Small intestine (tissue), 7 donors: ENCODE measurements at regions not wholly inside any gene's neighbourhood (a gene's known extent, or its start where the extent isn't known, plus 50 kb on each side); places are given as distances from the start of the nearest gene placed in this dataset.

Experiments used
- DNase-seq, 2 donors: peaks; one replicate each; pipeline versions ENCODE4 v3.0.0 to v3.0.0-alpha.2; 2013
- FAIRE-seq: peaks from 2 replicates; lab custom pipeline; 2012; peaks lifted over from hg19 to GRCh38; lab: Jason Lieb, UNC
- H3K27ac ChIP-seq, 3 donors: one replicate each; pipeline ENCODE4 v1.5.1; 2013; ENCODE audit warnings: low read length in 2 of 3, mild to moderate bottlenecking in 2 of 3, control low read depth in 1 of 3, inconsistent platforms in 1 of 3, low read depth in 1 of 3, moderate library complexity in 1 of 3
- H3K27me3 ChIP-seq, 3 donors: one replicate each; pipeline ENCODE4 v1.6.1; 2013; ENCODE audit warnings: low read length in 3 of 3, inconsistent platforms in 1 of 3; ENCODE audit not compliant: control insufficient read depth in 3 of 3, insufficient read depth in 3 of 3
- H3K36me3 ChIP-seq, 3 donors: one replicate each; pipeline ENCODE4 v1.6.1; 2013; ENCODE audit warnings: low read length in 3 of 3, inconsistent platforms in 1 of 3, low read depth in 1 of 3, mild to moderate bottlenecking in 1 of 3, moderate library complexity in 1 of 3; ENCODE audit not compliant: control insufficient read depth in 3 of 3, insufficient read depth in 2 of 3
- H3K4me1 ChIP-seq, 3 donors: one replicate each; pipeline ENCODE4 v1.6.1; 2013; ENCODE audit warnings: low read length in 2 of 3, inconsistent platforms in 1 of 3, low read depth in 1 of 3, mild to moderate bottlenecking in 1 of 3, moderate library complexity in 1 of 3; ENCODE audit not compliant: control insufficient read depth in 3 of 3, insufficient read depth in 2 of 3
- H3K4me3 ChIP-seq, 3 donors: one replicate each; pipeline ENCODE4 v1.5.1; 2013; ENCODE audit warnings: low read length in 3 of 3, control low read depth in 1 of 3, inconsistent platforms in 1 of 3, low read depth in 1 of 3, mild to moderate bottlenecking in 1 of 3, moderate library complexity in 1 of 3
- H3K9me3 ChIP-seq, 2 donors: one replicate each; pipeline ENCODE4 v1.6.1; 2013; ENCODE audit warnings: low read depth in 1 of 2, low read length in 1 of 2; ENCODE audit not compliant: control insufficient read depth in 2 of 2, insufficient read depth in 1 of 2
- WGBS, 3 donors: extraction: QIAGEN DNeasy Blood & Tissue Kit; methylation state at CpG; one replicate each; pipeline ENCODE4 v1.1.7; 2013; 5-methylcytosine and 5-hydroxymethylcytosine counted together
- donor health status: healthy with polysubstance abuse.
- donor health status: control.
- donor health status: control.
- donor health status: Bipolar disorder and iron deficiency.
- donor health status: healthy.

GRCh38 chr14:80004871-80005270, 206.4 kb downstream of the DIO2 start:
- DNase-seq (no peak), FAIRE-seq (no peak)

GRCh38 chr14:80003138-80003537, 208.2 kb downstream of the DIO2 start:
- WGBS, 3 donors, result 70 to 76% (median 76%) methylated on average over 4 of the region's 4 CpGs
- no peak for FAIRE-seq

More at GRCh38 chr14:80004871-80005270, 206.4 kb downstream of the DIO2 start:
- Histone ChIP-seq H3K27me3 (no peaks in the 10 kb centered on the region), H3K9me3 (peaks cover 0 to 1% of the 10 kb centered on the region in 2 donors), H3K27ac (no peak overlapping the region), H3K4me1 (no peaks in the 10 kb centered on the region), H3K4me3 (no peak overlapping the region), H3K36me3 (no peaks in the 10 kb centered on the region)
- 72 to 86% (median 78%) methylated on average over 3 of the region's 3 CpGs for WGBS, 3 donors

GRCh38 chr14:79997509-79998208, 213.6 kb downstream of the DIO2 start:
- FAIRE-seq, result no peak
- H3K4me1 ChIP-seq, result no peaks in the 10 kb centered on the region
- no peaks in the 10 kb centered on the region for H3K36me3 ChIP-seq
- no peak for DNase-seq
- WGBS, 3 donors, result 49 to 65% (median 55%) methylated on average over 4 of the region's 4 CpGs
- H3K4me3 ChIP-seq, result no peak overlapping the region
- H3K27ac ChIP-seq, result no peak overlapping the region
- peaks cover 0 to 3% of the 10 kb centered on the region in 2 donors for H3K9me3 ChIP-seq
- H3K27me3 ChIP-seq, result no peaks in the 10 kb centered on the region

More at GRCh38 chr14:80003138-80003537, 208.2 kb downstream of the DIO2 start:
- H3K27me3 ChIP-seq, result no peaks in the 10 kb centered on the region
- H3K4me1 ChIP-seq, result no peaks in the 10 kb centered on the region
- H3K27ac ChIP-seq, result no peak overlapping the region
- H3K4me3 ChIP-seq, result no peak overlapping the region
- H3K9me3 ChIP-seq, result peaks cover 0 to 3% of the 10 kb centered on the region in 2 donors
- no peaks in the 10 kb centered on the region for H3K36me3 ChIP-seq
- no peak for DNase-seq

GRCh38 chr14:79992407-79993198, 218.7 kb downstream of the DIO2 start:
- Histone ChIP-seq H3K9me3 (no peaks in the 10 kb centered on the region), H3K4me1 (no peaks in the 10 kb centered on the region), H3K27ac (no peak overlapping the region), H3K27me3 (no peaks in the 10 kb centered on the region), H3K36me3 (no peaks in the 10 kb centered on the region), H3K4me3 (no peak overlapping the region)
- DNase-seq (no peak), FAIRE-seq (no peak)
- 36 to 48% (median 36%) methylated on average over 4 of the region's 4 CpGs for WGBS, 3 donors

GRCh38 chr14:79991866-79992265, 219.4 kb downstream of the DIO2 start:
- WGBS, 3 donors, result 77 to 92% (median 85%) methylated on average over 3 of the region's 3 CpGs
- Histone ChIP-seq H3K4me1 (no peaks in the 10 kb centered on the region), H3K27me3 (no peaks in the 10 kb centered on the region), H3K36me3 (no peaks in the 10 kb centered on the region), H3K27ac (no peak overlapping the region), H3K9me3 (no peaks in the 10 kb centered on the region), H3K4me3 (no peak overlapping the region)
- DNase-seq (no peak), FAIRE-seq (no peak)

- WGBS, 3 donors, result 85 to 88% (median 86%) methylated on average over 2 of the region's 2 CpGs
- H3K9me3 ChIP-seq, result no peaks in the 10 kb centered on the region
- DNase-seq, result no peak
- H3K27me3 ChIP-seq, result no peaks in the 10 kb centered on the region
- FAIRE-seq, result no peak
- H3K4me1 ChIP-seq, result no peaks in the 10 kb centered on the region
- no peak overlapping the region for H3K4me3 ChIP-seq
- H3K36me3 ChIP-seq, result no peaks in the 10 kb centered on the region
- no peak overlapping the region for H3K27ac ChIP-seq
Observed at GRCh38 chr14:79989990-79990389, 221.3 kb downstream of the DIO2 start.

- FAIRE-seq, result no peak
- Histone ChIP-seq H3K4me1 (no peaks in the 10 kb centered on the region), H3K27me3 (no peaks in the 10 kb centered on the region), H3K4me3 (no peak overlapping the region), H3K36me3 (no peaks in the 10 kb centered on the region), H3K27ac (no peak overlapping the region), H3K9me3 (no peaks in the 10 kb centered on the region)
- 61 to 93% (median 76%) methylated on average over 1 of the region's 1 CpG for WGBS, 3 donors
- DNase-seq, result no peak
Observed at GRCh38 chr14:79986251-79986650, 225.1 kb downstream of the DIO2 start.

GRCh38 chr14:79972230-79972629, 239.1 kb downstream of the DIO2 start:
- Histone ChIP-seq H3K4me1 (no peaks in the 10 kb centered on the region), H3K27me3 (no peaks in the 10 kb centered on the region), H3K36me3 (no peaks in the 10 kb centered on the region), H3K27ac (no peak overlapping the region), H3K9me3 (no peaks in the 10 kb centered on the region), H3K4me3 (no peak overlapping the region)
- FAIRE-seq, result no peak
- no peak for DNase-seq
- 38 to 67% (median 58%) methylated on average over 1 of the region's 1 CpG for WGBS, 3 donors
